Endothelial cell of umbilical vein (primary cell): ENCODE measurements at regions not wholly inside any gene's neighbourhood (a gene's known extent, or its start where the extent isn't known, plus 50 kb on each side); places are given as distances from the start of the nearest gene placed in this dataset.

Experiments
- CTCF ChIP-seq, 2 donors: IDR thresholded peaks; 1 replicate in 1 of 2; 2 replicates in 1 of 2; pipeline ENCODE4 v1.5.1; 2011; ENCODE audit warnings: low read length in 2 of 2, mild to moderate bottlenecking in 2 of 2, moderate library complexity in 2 of 2, control low read depth in 1 of 2, inconsistent platforms in 1 of 2, low read depth in 1 of 2; ENCODE audit not compliant: insufficient read depth in 1 of 2; ENCODE audit errors: extremely low read depth in 1 of 2
- POLR2A ChIP-seq: IDR thresholded peaks from 2 replicates; pipeline ENCODE4 v1.6.1; 2012; ENCODE audit warnings: low read depth, mild to moderate bottlenecking, control low read depth, low read length

GRCh38 chr3:13133471-13133981 lies 60.3 kb upstream of the IQSEC1 start:
- TF ChIP-seq POLR2A (no peak), CTCF (IDR thresholded peaks at IDR 0.05; ENCODE audit: extremely low read depth in 1 of 2, insufficient read depth in 1 of 2, low read depth in 1 of 2, low read length in 2 of 2) (no peak)
